WTC11 (cell line): ENCODE measurements at regions not wholly inside any gene's neighbourhood (a gene's known extent, or its start where the extent isn't known, plus 50 kb on each side); places are given as distances from the start of the nearest gene placed in this dataset.

Experiments
- ATAC-seq: fragments of 200-7000 bp; cut with Tn5 transposase; 2 replicates; pipeline ENCODE4 v1.10.0; 2021; ENCODE audit warnings: mild to moderate bottlenecking, moderate library complexity
- CTCF ChIA-PET: fragments of 300-600 bp; sonication (Branson Sonifier 250); formaldehyde crosslinking; loops from one replicate; lab custom pipeline; 2021; ENCODE audit warnings: antibody characterized with exemption; lab: Charles Lee
- POLR2A ChIA-PET: fragments of 350-600 bp; sonication (Branson Sonifier 250); formaldehyde crosslinking; loops from one replicate; lab custom pipeline; 2021; ENCODE audit warnings: antibody characterized with exemption; lab: Charles Lee
- DNase-seq: peaks from one replicate; pipeline ENCODE4 v3.0.0; 2021; ENCODE audit warnings: low spot score
- H3K27ac Mint-ChIP-seq: 2 replicates; pipeline ENCODE4 v1.8.0; 2021; ENCODE audit warnings: mixed read lengths
- H3K27me3 Mint-ChIP-seq: 2 replicates; pipeline ENCODE4 v1.8.0; 2021; ENCODE audit warnings: low read depth, mild to moderate bottlenecking, moderate library complexity, mixed read lengths
- H3K36me3 Mint-ChIP-seq: 2 replicates; pipeline ENCODE4 v1.8.0; 2021; ENCODE audit warnings: mixed read lengths
- H3K4me1 Mint-ChIP-seq: 2 replicates; pipeline ENCODE4 v1.8.0; 2022; ENCODE audit warnings: mixed read lengths
- H3K4me3 Mint-ChIP-seq: 2 replicates; pipeline ENCODE4 v1.8.0; 2021; ENCODE audit warnings: mild to moderate bottlenecking, moderate library complexity, mixed read lengths
- H3K9me3 Mint-ChIP-seq: 2 replicates; pipeline ENCODE4 v1.8.0; 2021; ENCODE audit warnings: mixed read lengths
- CTCF ChIP-seq: fragments of 200-600 bp; IDR thresholded peaks from 2 replicates; pipeline ENCODE4 v1.8.0; 2022; ENCODE audit warnings: antibody characterized with exemption
- EMX1 ChIP-seq: fragments of 250-450 bp; sonication (Bioruptor Pico); IDR thresholded peaks from 2 replicates; pipeline ENCODE4 v1.8.0; 2021; ENCODE audit warnings: mild to moderate bottlenecking
- ESRRA ChIP-seq: sonication (generic); formaldehyde crosslinking; IDR thresholded peaks from 2 replicates; pipeline ENCODE4 v1.8.1; 2022; ENCODE audit warnings: mild to moderate bottlenecking, missing genetic modification reagents, borderline replicate concordance
- HMGA2 ChIP-seq: fragments of 250-450 bp; sonication (Bioruptor Pico); IDR thresholded peaks from 2 replicates; pipeline ENCODE4 v1.4.0; 2021; ENCODE audit warnings: mild to moderate bottlenecking, moderate library complexity
- MLX ChIP-seq: sonication (generic); formaldehyde crosslinking; IDR thresholded peaks from 2 replicates; pipeline ENCODE4 v1.8.1; 2023; ENCODE audit warnings: mild to moderate bottlenecking, missing genetic modification reagents, moderate library complexity
- NFATC4 ChIP-seq: fragments of 250-450 bp; sonication (Bioruptor Pico); IDR thresholded peaks from 2 replicates; pipeline ENCODE4 v1.9.0; 2021; ENCODE audit warnings: mild to moderate bottlenecking
- NFYB ChIP-seq: sonication (generic); formaldehyde crosslinking; conservative IDR thresholded peaks from 2 replicates; pipeline ENCODE4 v1.8.0; 2022; ENCODE audit warnings: low read depth, missing genetic modification reagents
- NR1H2 ChIP-seq: sonication (generic); formaldehyde crosslinking; IDR thresholded peaks from 2 replicates; pipeline ENCODE4 v1.9.0; 2021; ENCODE audit warnings: mild to moderate bottlenecking, moderate library complexity, missing genetic modification reagents
- NR2C2 ChIP-seq: sonication (generic); formaldehyde crosslinking; IDR thresholded peaks from 2 replicates; pipeline ENCODE4 v1.8.0; 2022; ENCODE audit warnings: mild to moderate bottlenecking, missing genetic modification reagents
- ZBTB21 ChIP-seq: sonication (generic); formaldehyde crosslinking; IDR thresholded peaks from 2 replicates; pipeline ENCODE4 v1.8.1; 2023; ENCODE audit warnings: mild to moderate bottlenecking, missing genetic modification reagents, borderline replicate concordance
- ZNF219 ChIP-seq: sonication (generic); formaldehyde crosslinking; IDR thresholded peaks from 2 replicates; pipeline ENCODE4 v1.8.0; 2023; ENCODE audit warnings: missing genetic modification reagents, mild to moderate bottlenecking, borderline replicate concordance
- ZNF317 ChIP-seq: sonication (generic); formaldehyde crosslinking; IDR thresholded peaks from 2 replicates; pipeline ENCODE4 v1.8.1; 2023; ENCODE audit warnings: low read depth, mild to moderate bottlenecking, moderate library complexity, missing genetic modification reagents, borderline replicate concordance
- ZNF423 ChIP-seq: fragments of 250-450 bp; sonication (Bioruptor Pico); IDR thresholded peaks from 2 replicates; pipeline ENCODE4 v2.1.2; 2022; ENCODE audit warnings: mild to moderate bottlenecking, moderate library complexity
- ZNF671 ChIP-seq: fragments of 250-450 bp; sonication (Bioruptor Pico); IDR thresholded peaks from 2 replicates; pipeline ENCODE4 v1.8.0; 2021; ENCODE audit warnings: mild to moderate bottlenecking
- TF ChIP-seq, protein P1 (sequence below): fragments of 250-450 bp; sonication (Bioruptor Pico); IDR thresholded peaks from 2 replicates; pipeline ENCODE4 v1.9.0; 2021; ENCODE audit warnings: mild to moderate bottlenecking
- TF ChIP-seq, protein P2 (sequence below): sonication (generic); formaldehyde crosslinking; conservative IDR thresholded peaks from 2 replicates; pipeline ENCODE4 v1.8.1; 2023; ENCODE audit warnings: mild to moderate bottlenecking, low read depth, missing genetic modification reagents, moderate library complexity
- TF ChIP-seq, protein P3 (sequence below): sonication (generic); formaldehyde crosslinking; IDR thresholded peaks from 2 replicates; pipeline ENCODE4 v1.8.1; 2022; ENCODE audit warnings: low read depth, mild to moderate bottlenecking, moderate library complexity, missing genetic modification reagents, borderline replicate concordance
- TF ChIP-seq, protein P4 (sequence below): fragments of 250-450 bp; sonication (Bioruptor Pico); IDR thresholded peaks from 2 replicates; pipeline ENCODE4 v1.8.0; 2021; ENCODE audit warnings: mild to moderate bottlenecking

GRCh38 chr9:73609381-73609780 is 457.7 kb downstream of the ANXA1 start:
- Mint-ChIP-seq H3K36me3 (no peaks in the 10 kb centered on the region), H3K27ac (no peak overlapping the region), H3K9me3 (no peaks in the 10 kb centered on the region), H3K4me1 (peaks cover 7% of the 10 kb centered on the region), H3K27me3 (no peaks in the 10 kb centered on the region), H3K4me3 (no peak overlapping the region)
- CTCF ChIA-PET: no interaction called here
- TF ChIP-seq EMX1 (CRISPR knock-in tag): no peak
- TF ChIP-seq CTCF: no peak
- no peak for TF ChIP-seq ZNF423
- TF ChIP-seq, protein P1, sequence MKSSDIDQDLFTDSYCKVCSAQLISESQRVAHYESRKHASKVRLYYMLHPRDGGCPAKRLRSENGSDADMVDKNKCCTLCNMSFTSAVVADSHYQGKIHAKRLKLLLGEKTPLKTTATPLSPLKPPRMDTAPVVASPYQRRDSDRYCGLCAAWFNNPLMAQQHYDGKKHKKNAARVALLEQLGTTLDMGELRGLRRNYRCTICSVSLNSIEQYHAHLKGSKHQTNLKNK (CRISPR knock-in tag): no peak
- TF ChIP-seq ZNF671: no peak
- TF ChIP-seq, protein P2, sequence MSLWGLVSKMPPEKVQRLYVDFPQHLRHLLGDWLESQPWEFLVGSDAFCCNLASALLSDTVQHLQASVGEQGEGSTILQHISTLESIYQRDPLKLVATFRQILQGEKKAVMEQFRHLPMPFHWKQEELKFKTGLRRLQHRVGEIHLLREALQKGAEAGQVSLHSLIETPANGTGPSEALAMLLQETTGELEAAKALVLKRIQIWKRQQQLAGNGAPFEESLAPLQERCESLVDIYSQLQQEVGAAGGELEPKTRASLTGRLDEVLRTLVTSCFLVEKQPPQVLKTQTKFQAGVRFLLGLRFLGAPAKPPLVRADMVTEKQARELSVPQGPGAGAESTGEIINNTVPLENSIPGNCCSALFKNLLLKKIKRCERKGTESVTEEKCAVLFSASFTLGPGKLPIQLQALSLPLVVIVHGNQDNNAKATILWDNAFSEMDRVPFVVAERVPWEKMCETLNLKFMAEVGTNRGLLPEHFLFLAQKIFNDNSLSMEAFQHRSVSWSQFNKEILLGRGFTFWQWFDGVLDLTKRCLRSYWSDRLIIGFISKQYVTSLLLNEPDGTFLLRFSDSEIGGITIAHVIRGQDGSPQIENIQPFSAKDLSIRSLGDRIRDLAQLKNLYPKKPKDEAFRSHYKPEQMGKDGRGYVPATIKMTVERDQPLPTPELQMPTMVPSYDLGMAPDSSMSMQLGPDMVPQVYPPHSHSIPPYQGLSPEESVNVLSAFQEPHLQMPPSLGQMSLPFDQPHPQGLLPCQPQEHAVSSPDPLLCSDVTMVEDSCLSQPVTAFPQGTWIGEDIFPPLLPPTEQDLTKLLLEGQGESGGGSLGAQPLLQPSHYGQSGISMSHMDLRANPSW: no peak
- no peak for TF ChIP-seq HMGA2 (CRISPR knock-in tag)
- no peak for TF ChIP-seq NR1H2 (CRISPR knock-in tag)
- TF ChIP-seq, protein P3, sequence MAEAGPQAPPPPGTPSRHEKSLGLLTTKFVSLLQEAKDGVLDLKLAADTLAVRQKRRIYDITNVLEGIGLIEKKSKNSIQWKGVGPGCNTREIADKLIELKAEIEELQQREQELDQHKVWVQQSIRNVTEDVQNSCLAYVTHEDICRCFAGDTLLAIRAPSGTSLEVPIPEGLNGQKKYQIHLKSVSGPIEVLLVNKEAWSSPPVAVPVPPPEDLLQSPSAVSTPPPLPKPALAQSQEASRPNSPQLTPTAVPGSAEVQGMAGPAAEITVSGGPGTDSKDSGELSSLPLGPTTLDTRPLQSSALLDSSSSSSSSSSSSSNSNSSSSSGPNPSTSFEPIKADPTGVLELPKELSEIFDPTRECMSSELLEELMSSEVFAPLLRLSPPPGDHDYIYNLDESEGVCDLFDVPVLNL (CRISPR knock-in tag): no peak
- no peak for TF ChIP-seq NR2C2 (CRISPR knock-in tag)
- TF ChIP-seq ESRRA (CRISPR knock-in tag): no peak
- no peak for TF ChIP-seq NFYB (CRISPR knock-in tag)
- no peak for TF ChIP-seq ZNF219 (CRISPR knock-in tag)
- no peak for DNase-seq
- no peak for ATAC-seq
- POLR2A ChIA-PET: no interaction called here

DNA sequence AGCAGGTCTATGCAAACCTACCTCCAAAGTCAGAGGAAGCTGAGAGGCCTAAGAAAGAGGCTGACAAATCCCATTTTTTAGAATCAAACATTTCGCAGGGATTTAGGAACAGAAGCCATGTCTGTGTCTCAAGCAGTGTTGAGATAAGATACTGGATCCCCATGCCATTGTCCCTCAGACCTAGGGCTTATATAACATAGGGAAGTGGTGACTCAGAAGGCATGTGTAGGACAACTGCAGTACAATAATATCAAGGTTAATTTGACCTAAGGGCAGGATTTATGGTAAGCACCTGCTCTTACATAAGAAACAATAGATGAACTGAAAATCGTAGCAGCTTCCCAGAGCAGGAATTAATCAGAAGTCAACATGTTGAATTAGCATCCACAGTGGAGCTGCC is 459.4 kb downstream of the ANXA1 start:
- TF ChIP-seq NFATC4 (CRISPR knock-in tag) (no peak), ZBTB21 (CRISPR knock-in tag) (no peak), NR2C2 (CRISPR knock-in tag) (no peak), ZNF317 (CRISPR knock-in tag) (no peak), ESRRA (CRISPR knock-in tag) (no peak), MLX (CRISPR knock-in tag) (no peak)
- TF ChIP-seq, protein P4, sequence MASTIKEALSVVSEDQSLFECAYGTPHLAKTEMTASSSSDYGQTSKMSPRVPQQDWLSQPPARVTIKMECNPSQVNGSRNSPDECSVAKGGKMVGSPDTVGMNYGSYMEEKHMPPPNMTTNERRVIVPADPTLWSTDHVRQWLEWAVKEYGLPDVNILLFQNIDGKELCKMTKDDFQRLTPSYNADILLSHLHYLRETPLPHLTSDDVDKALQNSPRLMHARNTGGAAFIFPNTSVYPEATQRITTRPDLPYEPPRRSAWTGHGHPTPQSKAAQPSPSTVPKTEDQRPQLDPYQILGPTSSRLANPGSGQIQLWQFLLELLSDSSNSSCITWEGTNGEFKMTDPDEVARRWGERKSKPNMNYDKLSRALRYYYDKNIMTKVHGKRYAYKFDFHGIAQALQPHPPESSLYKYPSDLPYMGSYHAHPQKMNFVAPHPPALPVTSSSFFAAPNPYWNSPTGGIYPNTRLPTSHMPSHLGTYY (CRISPR knock-in tag): no peak
- Mint-ChIP-seq H3K4me1 (peaks cover 18% of the 10 kb centered on the region), H3K27me3 (no peaks in the 10 kb centered on the region), H3K36me3 (no peaks in the 10 kb centered on the region), H3K27ac (no peak overlapping the region), H3K9me3 (no peaks in the 10 kb centered on the region), H3K4me3 (no peak overlapping the region)
- no peak for ATAC-seq
- no peak for DNase-seq
- ChIA-PET CTCF (no interaction called here), POLR2A (no interaction called here)
